ENCODE measurements at regions not wholly inside any gene's neighbourhood (a gene's known extent, or its start where the extent isn't known, plus 50 kb on each side); places are given as distances from the start of the nearest gene placed in this dataset.

DNA sequence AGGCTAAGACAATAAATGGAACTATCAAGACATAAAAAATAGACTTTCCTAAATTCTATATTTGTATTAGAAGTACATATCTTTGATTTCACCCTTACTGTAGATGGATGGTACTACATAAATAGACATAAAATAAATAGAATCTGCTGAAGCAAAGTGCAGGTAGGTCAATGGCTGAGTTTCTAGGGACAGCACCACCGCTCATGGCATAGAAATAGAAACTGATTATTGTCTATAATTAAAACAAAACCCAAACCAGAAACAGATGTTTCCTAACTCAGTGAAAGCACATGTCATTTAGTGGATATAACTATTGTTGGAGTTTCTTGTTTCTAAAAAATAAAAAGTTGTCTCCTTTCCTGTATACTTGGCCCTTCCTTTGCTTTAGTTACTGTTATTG is 387.3 kb upstream of the ADGRL3 start:
- no peak overlapping the region for H3K27ac ChIP-seq (ENCODE audit: low read depth, low read length)
- no peaks in the 10 kb centered on the region for H3K27me3 ChIP-seq (ENCODE audit: insufficient read depth, low read length)
- H3K36me3 ChIP-seq (ENCODE audit: insufficient read depth, low read length), result no peaks in the 10 kb centered on the region
- no peak overlapping the region for H3K4me3 ChIP-seq (ENCODE audit: insufficient read depth, low read depth, low read length)
- no peak overlapping the region for H2AFZ ChIP-seq (ENCODE audit: low read depth, low read length)
- no peaks in the 10 kb centered on the region for H3K4me1 ChIP-seq (ENCODE audit: insufficient read depth, low read length)
- H3K9ac ChIP-seq (ENCODE audit: low read length), result no peak overlapping the region
- no peak for FAIRE-seq
- H3K4me1 Mint-ChIP-seq (ENCODE audit: low read depth, unreplicated experiment), result no peaks in the 10 kb centered on the region
- H3K9me3 Mint-ChIP-seq (ENCODE audit: unreplicated experiment), result no peaks in the 10 kb centered on the region
- H3K36me3 Mint-ChIP-seq (ENCODE audit: low read depth, unreplicated experiment), result no peaks in the 10 kb centered on the region
- H3K4me3 Mint-ChIP-seq (ENCODE audit: unreplicated experiment), result no peak overlapping the region
- H3K79me2 ChIP-seq (ENCODE audit: insufficient read depth, low read length), result no peaks in the 10 kb centered on the region
- TF ChIP-seq EZH2 (IDR thresholded peaks at IDR 0.05; ENCODE audit: insufficient read depth, low read length) (no peak), CTCF (IDR thresholded peaks at IDR 0.05; ENCODE audit: insufficient read depth, low read depth, low read length) (no peak)
- H3K9me3 ChIP-seq (ENCODE audit: insufficient read depth, low read depth, low read length), result no peaks in the 10 kb centered on the region
- no peak overlapping the region for H3K27ac Mint-ChIP-seq (ENCODE audit: unreplicated experiment)
- no peak for DNase-seq (ENCODE audit: low read depth)
- H3K27me3 Mint-ChIP-seq (ENCODE audit: low read depth, unreplicated experiment), result no peaks in the 10 kb centered on the region
- no peaks in the 10 kb centered on the region for H4K20me1 ChIP-seq (ENCODE audit: insufficient read depth, low read length)
- H3K4me2 ChIP-seq (ENCODE audit: low read length), result no peak overlapping the region

DNA sequence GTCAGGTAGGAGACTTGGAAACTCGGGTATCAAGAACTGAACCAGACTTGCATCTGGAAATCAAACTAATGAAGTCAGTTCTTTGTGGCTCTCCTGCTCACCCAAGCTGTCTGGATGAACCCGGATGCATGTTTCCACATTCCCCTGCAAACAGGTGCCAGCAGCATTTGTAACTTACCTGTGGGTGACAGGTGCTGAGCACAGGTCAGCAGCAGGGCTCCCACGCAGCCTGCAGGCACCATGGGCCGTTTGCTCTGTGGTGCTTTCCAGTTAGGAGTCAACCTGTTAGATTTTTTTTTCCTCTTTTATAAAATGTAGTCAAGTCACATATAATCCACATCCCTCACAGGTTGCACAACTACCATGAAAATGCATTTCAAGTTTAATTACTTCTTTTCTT is 385.6 kb upstream of the ADGRL3 start:
- H4K20me1 ChIP-seq (ENCODE audit: insufficient read depth, low read length), result no peaks in the 10 kb centered on the region
- H3K4me3 Mint-ChIP-seq (ENCODE audit: unreplicated experiment), result no peak overlapping the region
- no peaks in the 10 kb centered on the region for H3K36me3 ChIP-seq (ENCODE audit: insufficient read depth, low read length)
- H3K9ac ChIP-seq (ENCODE audit: low read length), result no peak overlapping the region
- no peaks in the 10 kb centered on the region for H3K36me3 Mint-ChIP-seq (ENCODE audit: low read depth, unreplicated experiment)
- H3K27ac ChIP-seq (ENCODE audit: low read depth, low read length), result no peak overlapping the region
- no peaks in the 10 kb centered on the region for H3K4me1 ChIP-seq (ENCODE audit: insufficient read depth, low read length)
- no peaks in the 10 kb centered on the region for H3K9me3 ChIP-seq (ENCODE audit: insufficient read depth, low read depth, low read length)
- TF ChIP-seq CTCF (IDR thresholded peaks at IDR 0.05; ENCODE audit: insufficient read depth, low read depth, low read length) (no peak), EZH2 (IDR thresholded peaks at IDR 0.05; ENCODE audit: insufficient read depth, low read length) (no peak)
- no peak overlapping the region for H2AFZ ChIP-seq (ENCODE audit: low read depth, low read length)
- H3K79me2 ChIP-seq (ENCODE audit: insufficient read depth, low read length), result no peaks in the 10 kb centered on the region
- H3K9me3 Mint-ChIP-seq (ENCODE audit: unreplicated experiment), result no peaks in the 10 kb centered on the region
- H3K27ac Mint-ChIP-seq (ENCODE audit: unreplicated experiment), result no peak overlapping the region
- H3K4me3 ChIP-seq (ENCODE audit: insufficient read depth, low read depth, low read length), result no peak overlapping the region
- FAIRE-seq, result no peak
- H3K27me3 Mint-ChIP-seq (ENCODE audit: low read depth, unreplicated experiment), result no peaks in the 10 kb centered on the region
- H3K4me2 ChIP-seq (ENCODE audit: low read length), result no peak overlapping the region
- no peak for DNase-seq (ENCODE audit: low read depth)
- H3K4me1 Mint-ChIP-seq (ENCODE audit: low read depth, unreplicated experiment), result no peaks in the 10 kb centered on the region
- no peaks in the 10 kb centered on the region for H3K27me3 ChIP-seq (ENCODE audit: insufficient read depth, low read length)

DNA sequence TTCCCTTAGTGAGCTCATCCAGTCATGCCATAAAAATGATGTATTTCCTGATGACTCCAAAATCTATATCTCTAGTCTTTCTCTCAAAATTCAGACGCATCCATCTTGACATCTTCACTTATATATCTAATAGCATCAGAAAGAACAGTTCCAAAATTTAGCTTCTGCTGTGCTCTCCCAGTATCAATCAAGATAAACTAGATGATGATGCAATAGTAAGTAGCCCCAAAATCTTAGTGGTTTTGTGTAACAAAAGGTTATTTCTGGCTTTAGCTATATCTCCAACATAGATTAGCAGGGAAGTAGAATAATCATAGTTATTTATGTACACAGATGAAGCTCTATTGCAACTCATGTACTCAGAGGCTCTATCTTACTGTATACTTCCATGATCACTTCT is 382.5 kb upstream of the ADGRL3 start:
- DNase-seq (ENCODE audit: low read depth) (no peak), FAIRE-seq (no peak)
- Mint-ChIP-seq H3K27ac (ENCODE audit: unreplicated experiment) (no peak overlapping the region), H3K4me3 (ENCODE audit: unreplicated experiment) (no peak overlapping the region), H3K27me3 (ENCODE audit: low read depth, unreplicated experiment) (no peaks in the 10 kb centered on the region), H3K36me3 (ENCODE audit: low read depth, unreplicated experiment) (no peaks in the 10 kb centered on the region), H3K9me3 (ENCODE audit: unreplicated experiment) (no peaks in the 10 kb centered on the region), H3K4me1 (ENCODE audit: low read depth, unreplicated experiment) (no peaks in the 10 kb centered on the region)
- Histone ChIP-seq H3K9me3 (ENCODE audit: insufficient read depth, low read depth, low read length) (no peaks in the 10 kb centered on the region), H3K9ac (ENCODE audit: low read length) (no peak overlapping the region), H3K27ac (ENCODE audit: low read depth, low read length) (no peak overlapping the region), H3K79me2 (ENCODE audit: insufficient read depth, low read length) (no peaks in the 10 kb centered on the region), H3K4me1 (ENCODE audit: insufficient read depth, low read length) (no peaks in the 10 kb centered on the region), H3K4me2 (ENCODE audit: low read length) (no peak overlapping the region), H2AFZ (ENCODE audit: low read depth, low read length) (no peak overlapping the region), H3K36me3 (ENCODE audit: insufficient read depth, low read length) (no peaks in the 10 kb centered on the region), H3K4me3 (ENCODE audit: insufficient read depth, low read depth, low read length) (no peak overlapping the region), H4K20me1 (ENCODE audit: insufficient read depth, low read length) (no peaks in the 10 kb centered on the region), H3K27me3 (ENCODE audit: insufficient read depth, low read length) (no peaks in the 10 kb centered on the region)
- no peak for TF ChIP-seq CTCF (IDR thresholded peaks at IDR 0.05; ENCODE audit: insufficient read depth, low read depth, low read length)
- no peak for TF ChIP-seq EZH2 (IDR thresholded peaks at IDR 0.05; ENCODE audit: insufficient read depth, low read length)

All from astrocyte (in vitro differentiated cells and primary cell).